B cell (primary cell): ENCODE measurements at regions not wholly inside any gene's neighbourhood (a gene's known extent, or its start where the extent isn't known, plus 50 kb on each side); places are given as distances from the start of the nearest gene placed in this dataset.

Experiments used
- ATAC-seq: fragments of 200-7000 bp; cut with Tn5 transposase; one replicate; pipeline ENCODE4 v1.10.0; 2021; ENCODE audit warnings: low read depth, mild to moderate bottlenecking, moderate number of reproducible peaks, moderate library complexity
- CTCF ChIA-PET: fragments of 350-600 bp; sonication (Branson Sonifier 250); formaldehyde crosslinking; loops from one replicate; lab custom pipeline; 2021; ENCODE audit warnings: antibody characterized with exemption, inconsistent platforms; lab: Charles Lee
- POLR2A ChIA-PET: fragments of 350-600 bp; sonication (Branson Sonifier 250); formaldehyde crosslinking; loops from one replicate; lab custom pipeline; 2021; ENCODE audit warnings: antibody characterized with exemption; lab: Charles Lee
- DNase-seq: peaks from one replicate; pipeline ENCODE4 v3.0.0; 2013
- H2AFZ ChIP-seq: 2 replicates; pipeline ENCODE4 v1.6.1; 2012; ENCODE audit warnings: mild to moderate bottlenecking, low read depth, low read length; ENCODE audit not compliant: insufficient read depth, poor library complexity, severe bottlenecking
- H3K27ac ChIP-seq, 2 donors: 1 replicate in 1 of 2; 2 replicates in 1 of 2; pipeline ENCODE4 v1.5.1; 2012 to 2013; ENCODE audit warnings: low read length in 2 of 2, mild to moderate bottlenecking in 2 of 2, moderate library complexity in 1 of 2
- H3K27me3 ChIP-seq, 4 experiments: fragments of 200-600 bp in 1 of 4; sonication (generic) in 1 of 4; replicated peaks in 1 of 4; 1 replicate in 2 of 4; 2 replicates in 2 of 4; pipeline versions ENCODE4 v1.6.1 to v1.7.0; 2013 to 2016; ENCODE audit warnings: low read length in 3 of 4, mild to moderate bottlenecking in 2 of 4, mixed read lengths in 1 of 4, moderate library complexity in 1 of 4; ENCODE audit not compliant: insufficient read depth in 4 of 4, control insufficient read depth in 3 of 4; ENCODE audit errors: control extremely low read depth in 1 of 4
- H3K36me3 ChIP-seq, 2 experiments: replicated peaks in 1 of 2; 1 replicate in 1 of 2; 2 replicates in 1 of 2; pipeline versions ENCODE4 v1.6.1 to v1.7.1; 2013; ENCODE audit warnings: low read length in 1 of 2; ENCODE audit not compliant: insufficient read depth in 2 of 2, control insufficient read depth in 1 of 2; ENCODE audit errors: control extremely low read depth in 1 of 2, extremely low read depth in 1 of 2
- H3K4me1 ChIP-seq, 2 donors: fragments of 200-600 bp in 1 of 2; sonication (generic) in 1 of 2; 1 replicate in 1 of 2; 2 replicates in 1 of 2; pipeline versions ENCODE4 v1.5.1 to v1.6.1; 2013 to 2017; ENCODE audit warnings: low read length in 2 of 2; ENCODE audit not compliant: control insufficient read depth in 2 of 2, insufficient read depth in 2 of 2
- H3K4me2 ChIP-seq: replicated peaks from 2 replicates; pipeline ENCODE3; 2012; ENCODE audit warnings: mild to moderate bottlenecking, low read depth, low read length; ENCODE audit not compliant: poor library complexity, severe bottlenecking
- H3K4me3 ChIP-seq, 5 experiments: fragments of 200-600 bp in 1 of 5; sonication (generic) in 1 of 5; 1 replicate in 3 of 5; 2 replicates in 2 of 5; pipeline versions ENCODE4 v1.5.1 to v1.7.0; 2011 to 2016; ENCODE audit warnings: low read length in 4 of 5, mild to moderate bottlenecking in 4 of 5, low read depth in 2 of 5, control low read depth in 1 of 5, moderate library complexity in 1 of 5; ENCODE audit not compliant: insufficient read depth in 1 of 5; ENCODE audit errors: control extremely low read depth in 1 of 5, extremely low read depth in 1 of 5
- H3K79me2 ChIP-seq: fragments of 200-600 bp; sonication (generic); one replicate; pipeline ENCODE4 v1.6.0; 2016; ENCODE audit warnings: low read length; ENCODE audit not compliant: control insufficient read depth, insufficient read depth
- H3K9ac ChIP-seq: fragments of 200-600 bp; sonication (generic); 2 replicates; pipeline ENCODE4 v1.6.1; 2017; ENCODE audit warnings: mild to moderate bottlenecking, low read length, moderate library complexity
- H3K9me3 ChIP-seq, 3 donors: one replicate each; pipeline versions ENCODE4 v1.6.1 to v1.7.1; 2013; ENCODE audit warnings: low read length in 2 of 3; ENCODE audit not compliant: control insufficient read depth in 2 of 3, insufficient read depth in 1 of 3; ENCODE audit errors: control extremely low read depth in 1 of 3
- H4K20me1 ChIP-seq: 2 replicates; pipeline ENCODE4 v1.6.0; 2012; ENCODE audit warnings: mild to moderate bottlenecking, low read length; ENCODE audit not compliant: insufficient read depth, control insufficient read depth, poor library complexity, severe bottlenecking
- H3K27ac Mint-ChIP-seq: one replicate; pipeline ENCODE4 v1.8.0; 2021; ENCODE audit warnings: mixed read lengths
- H3K27me3 Mint-ChIP-seq: one replicate; pipeline ENCODE4 v1.8.0; 2021; ENCODE audit warnings: mixed read lengths
- H3K4me1 Mint-ChIP-seq: one replicate; pipeline ENCODE4 v1.8.0; 2021; ENCODE audit warnings: mixed read lengths
- H3K4me3 Mint-ChIP-seq: one replicate; pipeline ENCODE4 v1.8.0; 2021; ENCODE audit warnings: mixed read lengths
- H3K9me3 Mint-ChIP-seq: one replicate; pipeline ENCODE4 v1.8.0; 2022; ENCODE audit warnings: mixed read lengths; ENCODE audit not compliant: insufficient read depth
- CTCF ChIP-seq: fragments of 200-600 bp; IDR thresholded peaks from one replicate; pipeline ENCODE4 v1.8.0; 2022; ENCODE audit warnings: antibody characterized with exemption, mild to moderate bottlenecking
- EZH2 ChIP-seq: IDR thresholded peaks from 2 replicates; pipeline ENCODE4 v1.6.1; 2012; ENCODE audit warnings: borderline replicate concordance, low read depth, mild to moderate bottlenecking, moderate library complexity, low read length; ENCODE audit not compliant: insufficient read depth, poor library complexity, severe bottlenecking
- WGBS: methylation state at CpG from one replicate; pipeline ENCODE4 v1.1.5; 2013; ENCODE audit warnings: missing lambda C conversion rate; ENCODE audit not compliant: insufficient coverage; 5-methylcytosine and 5-hydroxymethylcytosine counted together
- intact Hi-C: fragments of 100-400 bp; cut with micrococcal nuclease; formaldehyde crosslinking; loops from one replicate; pipeline ENCODE4 v1.10.0; 2022

DNA sequence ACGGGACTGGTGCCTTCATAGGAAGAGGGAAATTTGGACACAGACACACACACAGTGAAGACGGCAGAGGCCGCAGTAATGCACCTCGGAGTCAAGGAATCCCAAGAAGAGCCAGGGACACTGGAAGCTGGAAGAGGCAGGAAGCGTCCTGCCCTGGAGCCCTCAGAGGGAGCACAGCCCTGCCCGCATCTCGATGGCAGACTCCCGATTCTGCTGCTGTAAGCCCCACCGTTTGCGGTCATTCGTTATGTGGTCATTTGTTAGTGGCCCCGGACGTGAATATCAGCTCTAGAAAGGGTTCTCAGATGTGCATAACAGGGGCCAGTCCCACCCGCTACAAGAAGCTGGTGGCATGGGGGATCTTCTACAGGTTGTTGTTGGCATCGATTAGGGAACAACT lies 316.6 kb downstream of the FOXL1 start:
- intact Hi-C loops: no loop called here
- Histone ChIP-seq H3K79me2 (no peaks in the 10 kb centered on the region), H3K9ac (no peak overlapping the region), H2AFZ (no peak overlapping the region), H3K27ac (no peak overlapping the region), H3K4me1 (no peaks in the 10 kb centered on the region), H3K27me3 (no peaks in the 10 kb centered on the region), H3K4me2 (no peak overlapping the region), H4K20me1 (no peaks in the 10 kb centered on the region), H3K36me3 (no peaks in the 10 kb centered on the region), H3K9me3 (peaks cover 0 to 6% (median 0%) of the 10 kb centered on the region in 3 donors), H3K4me3 (no peak overlapping the region)
- Mint-ChIP-seq H3K4me3 (no peak overlapping the region), H3K9me3 (no peaks in the 10 kb centered on the region), H3K27ac (no peak overlapping the region), H3K27me3 (peaks cover 6% of the 10 kb centered on the region), H3K4me1 (no peaks in the 10 kb centered on the region)
- DNase-seq (no peak), ATAC-seq (no peak)
- WGBS: 93% methylated on average over 14 of the region's 15 CpGs
- ChIA-PET POLR2A (no interaction called here), CTCF (no interaction called here)
- TF ChIP-seq CTCF: no peak
- no peak for TF ChIP-seq EZH2

DNA sequence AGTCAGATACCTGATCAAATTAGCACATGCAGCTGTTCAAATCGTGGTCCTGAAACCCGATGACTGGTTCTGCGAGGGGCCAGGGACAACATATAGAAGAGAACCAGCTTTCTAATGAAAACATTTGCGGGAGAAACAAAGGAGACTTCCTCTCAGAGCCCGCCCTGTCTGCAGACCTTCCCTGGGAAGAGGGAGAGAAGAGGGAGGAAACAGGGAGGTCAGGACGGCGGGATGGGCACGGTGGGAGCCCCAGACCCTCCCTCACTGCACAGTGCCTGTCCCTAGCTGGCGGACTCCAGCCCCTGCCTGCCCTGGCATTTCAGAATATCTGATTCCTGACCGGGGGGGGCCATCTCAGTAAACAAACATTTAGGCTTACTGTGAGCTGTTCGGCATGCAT lies 317.3 kb downstream of the FOXL1 start:
- 46% methylated on average over 8 of the region's 11 CpGs for WGBS
- no peak overlapping the region for H3K9ac ChIP-seq
- TF ChIP-seq EZH2: no peak
- H3K27ac ChIP-seq: no peak overlapping the region
- H3K27me3 Mint-ChIP-seq: peaks cover 6% of the 10 kb centered on the region
- no peak overlapping the region for H2AFZ ChIP-seq
- H3K9me3 ChIP-seq: peaks cover 0 to 6% (median 0%) of the 10 kb centered on the region in 3 donors
- no peak for ATAC-seq
- no peak for DNase-seq
- no peaks in the 10 kb centered on the region for H3K79me2 ChIP-seq
- no peak overlapping the region for H3K27ac Mint-ChIP-seq
- H3K4me3 ChIP-seq: no peak overlapping the region
- ChIA-PET POLR2A (no interaction called here), CTCF (no interaction called here)
- no peak overlapping the region for H3K4me3 Mint-ChIP-seq
- no peaks in the 10 kb centered on the region for H3K36me3 ChIP-seq
- H4K20me1 ChIP-seq: no peaks in the 10 kb centered on the region
- H3K9me3 Mint-ChIP-seq: no peaks in the 10 kb centered on the region
- no peak overlapping the region for H3K4me2 ChIP-seq
- intact Hi-C loops: no loop called here
- no peaks in the 10 kb centered on the region for H3K4me1 ChIP-seq
- no peaks in the 10 kb centered on the region for H3K27me3 ChIP-seq
- no peaks in the 10 kb centered on the region for H3K4me1 Mint-ChIP-seq
